Fibroblast of villous mesenchyme (primary cell): ENCODE measurements at regions not wholly inside any gene's neighbourhood (a gene's known extent, or its start where the extent isn't known, plus 50 kb on each side); places are given as distances from the start of the nearest gene placed in this dataset.

Experiments
- DNase-seq: peaks from one replicate; pipeline ENCODE4 v3.0.0-alpha.2; 2010; ENCODE audit warnings: low read depth
- H3K4me3 ChIP-seq: 2 replicates; pipeline ENCODE4 v1.5.1; 2011; ENCODE audit warnings: low read depth, mild to moderate bottlenecking, low read length
- TF ChIP-seq, protein P1 (sequence below): IDR thresholded peaks from 2 replicates; pipeline ENCODE4 v1.5.1; 2012; ENCODE audit warnings: low read depth, mild to moderate bottlenecking, low read length; ENCODE audit not compliant: insufficient read depth

DNA sequence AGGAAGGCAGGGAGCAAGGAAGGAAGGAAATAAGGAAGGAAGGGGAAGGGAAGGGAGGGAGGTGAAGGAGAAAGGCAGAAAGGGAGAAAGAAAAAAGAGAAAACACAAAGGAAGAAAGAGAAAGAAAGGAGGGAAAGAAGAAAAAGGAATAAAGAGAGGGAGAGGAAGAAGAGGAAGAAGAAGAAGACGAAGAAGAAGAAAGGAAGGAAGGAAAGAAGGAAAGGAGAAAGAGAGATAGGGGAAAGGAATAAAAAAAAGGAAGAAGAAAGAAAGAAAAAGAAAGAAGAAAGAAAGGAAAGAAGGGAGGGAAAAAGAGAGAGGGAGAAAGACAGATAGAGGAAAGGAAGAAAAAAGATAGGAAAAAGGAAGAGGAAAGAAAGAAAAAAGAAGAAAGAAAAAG lies 128.0 kb downstream of the MXRA5 start:
- no peak overlapping the region for H3K4me3 ChIP-seq
- DNase-seq: no peak
- TF ChIP-seq, protein P1, sequence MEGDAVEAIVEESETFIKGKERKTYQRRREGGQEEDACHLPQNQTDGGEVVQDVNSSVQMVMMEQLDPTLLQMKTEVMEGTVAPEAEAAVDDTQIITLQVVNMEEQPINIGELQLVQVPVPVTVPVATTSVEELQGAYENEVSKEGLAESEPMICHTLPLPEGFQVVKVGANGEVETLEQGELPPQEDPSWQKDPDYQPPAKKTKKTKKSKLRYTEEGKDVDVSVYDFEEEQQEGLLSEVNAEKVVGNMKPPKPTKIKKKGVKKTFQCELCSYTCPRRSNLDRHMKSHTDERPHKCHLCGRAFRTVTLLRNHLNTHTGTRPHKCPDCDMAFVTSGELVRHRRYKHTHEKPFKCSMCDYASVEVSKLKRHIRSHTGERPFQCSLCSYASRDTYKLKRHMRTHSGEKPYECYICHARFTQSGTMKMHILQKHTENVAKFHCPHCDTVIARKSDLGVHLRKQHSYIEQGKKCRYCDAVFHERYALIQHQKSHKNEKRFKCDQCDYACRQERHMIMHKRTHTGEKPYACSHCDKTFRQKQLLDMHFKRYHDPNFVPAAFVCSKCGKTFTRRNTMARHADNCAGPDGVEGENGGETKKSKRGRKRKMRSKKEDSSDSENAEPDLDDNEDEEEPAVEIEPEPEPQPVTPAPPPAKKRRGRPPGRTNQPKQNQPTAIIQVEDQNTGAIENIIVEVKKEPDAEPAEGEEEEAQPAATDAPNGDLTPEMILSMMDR: no peak

DNA sequence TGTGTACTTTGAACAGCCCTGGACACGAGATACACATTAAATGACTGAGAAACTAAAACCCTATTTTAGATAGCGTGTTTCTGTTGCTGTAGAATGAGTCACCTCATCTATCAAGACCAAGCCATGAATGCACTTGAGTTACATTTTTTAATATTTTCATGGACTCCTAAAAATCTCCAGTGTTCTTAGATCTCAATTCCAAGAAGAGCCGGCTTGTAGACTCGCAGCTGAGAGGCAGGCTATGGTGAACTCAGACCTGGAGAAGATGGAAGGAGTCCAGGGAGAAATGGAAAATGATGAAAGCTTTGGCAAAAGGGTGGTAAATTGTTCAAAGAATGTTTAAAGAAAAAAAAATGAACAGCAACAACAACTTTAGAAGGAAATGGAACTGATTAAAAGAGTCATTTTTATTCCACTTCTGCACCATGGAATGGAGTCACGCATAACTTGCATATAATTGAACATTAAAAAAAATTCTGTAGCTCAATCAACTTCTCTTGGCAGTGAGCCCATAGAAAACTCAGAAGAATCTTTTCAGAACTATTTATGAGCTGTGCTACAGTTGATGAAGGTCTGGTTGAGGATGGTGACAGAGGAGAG lies 129.8 kb downstream of the MXRA5 start:
- TF ChIP-seq, protein P1: no peak
- DNase-seq: no peak
- no peak overlapping the region for H3K4me3 ChIP-seq

DNA sequence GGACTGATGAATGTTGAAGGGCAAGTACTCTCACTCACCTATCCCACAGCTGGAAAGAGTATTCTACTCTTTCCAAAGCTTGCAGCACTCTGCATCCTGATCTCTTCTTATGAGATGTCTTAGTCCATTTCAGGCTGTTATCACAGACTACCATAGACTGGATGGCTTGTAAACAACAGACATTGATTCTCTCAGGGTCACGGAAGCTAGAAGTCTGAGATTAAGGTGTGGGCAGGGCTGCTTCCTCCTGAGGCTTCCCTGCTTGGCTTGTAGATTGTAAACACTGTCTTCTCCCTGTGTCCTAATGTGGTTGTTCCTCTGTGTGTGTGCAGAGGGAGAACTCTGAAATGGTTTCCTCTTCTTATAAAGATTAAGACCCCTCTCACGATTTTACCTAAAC lies 131.2 kb downstream of the MXRA5 start:
- no peak overlapping the region for H3K4me3 ChIP-seq
- TF ChIP-seq, protein P1: no peak
- DNase-seq: no peak

DNA sequence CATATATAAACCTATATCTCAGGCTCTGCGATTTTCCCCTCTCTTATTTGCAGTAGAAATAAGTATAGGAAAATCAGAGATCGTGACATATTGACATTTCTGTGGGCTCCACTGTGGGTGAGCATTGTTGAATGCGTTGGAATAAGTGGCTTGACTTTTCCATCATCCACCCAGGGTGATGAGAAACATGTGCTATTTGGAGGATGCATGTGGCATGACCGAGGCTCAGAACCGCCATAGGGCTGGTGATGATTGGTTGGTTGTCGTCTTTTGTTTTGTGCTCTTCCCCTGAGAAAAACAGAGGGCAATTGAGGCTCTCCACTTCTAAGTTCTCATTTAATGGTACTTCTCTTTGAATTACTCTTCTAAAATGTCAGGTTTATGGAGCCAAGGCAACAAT lies 140.1 kb downstream of the MXRA5 start:
- H3K4me3 ChIP-seq: no peak overlapping the region
- TF ChIP-seq, protein P1: no peak
- no peak for DNase-seq

DNA sequence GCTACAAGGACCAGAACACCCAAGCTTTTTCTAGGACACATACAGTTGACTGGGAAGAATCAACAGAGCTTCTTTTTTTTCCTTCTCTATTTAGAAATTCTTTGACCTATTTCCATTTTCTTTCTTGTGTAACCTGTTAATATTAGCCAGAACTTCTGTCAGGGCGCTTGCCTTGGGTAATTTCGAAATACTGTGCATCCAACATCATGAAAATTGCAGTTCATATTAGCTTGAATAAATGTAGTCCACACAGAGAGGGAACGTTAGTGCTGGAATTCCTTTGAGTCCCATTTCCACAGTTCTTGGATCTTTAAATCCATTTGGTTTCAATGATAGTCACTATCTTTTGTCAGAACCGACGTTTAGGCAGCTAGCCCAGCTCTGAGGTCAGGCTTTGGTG lies 141.8 kb downstream of the MXRA5 start:
- no peak overlapping the region for H3K4me3 ChIP-seq
- TF ChIP-seq, protein P1: no peak
- peak; percentile 41 for DNase-seq

DNA sequence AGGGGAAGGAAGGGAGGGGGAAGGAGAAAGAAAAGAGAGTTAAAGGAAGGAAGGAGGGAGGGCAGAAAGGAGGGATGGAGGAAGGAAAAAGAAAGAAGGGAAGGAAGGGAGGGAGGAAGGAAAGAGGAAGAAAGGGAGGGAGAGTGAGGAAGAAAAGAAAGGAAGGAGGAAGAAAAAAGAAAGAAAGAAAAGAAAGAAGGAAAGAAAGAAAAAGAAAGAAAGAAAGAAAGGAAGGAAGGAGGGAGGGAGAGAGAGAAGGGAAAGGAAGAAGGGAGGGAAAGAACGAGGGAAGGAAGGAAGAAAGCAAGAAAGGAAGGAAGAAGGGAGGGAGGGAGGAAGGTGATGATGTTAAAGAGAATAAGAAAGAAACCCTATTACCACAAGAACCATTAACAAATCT lies 150.6 kb downstream of the MXRA5 start:
- no peak overlapping the region for H3K4me3 ChIP-seq
- TF ChIP-seq, protein P1: no peak
- no peak for DNase-seq

DNA sequence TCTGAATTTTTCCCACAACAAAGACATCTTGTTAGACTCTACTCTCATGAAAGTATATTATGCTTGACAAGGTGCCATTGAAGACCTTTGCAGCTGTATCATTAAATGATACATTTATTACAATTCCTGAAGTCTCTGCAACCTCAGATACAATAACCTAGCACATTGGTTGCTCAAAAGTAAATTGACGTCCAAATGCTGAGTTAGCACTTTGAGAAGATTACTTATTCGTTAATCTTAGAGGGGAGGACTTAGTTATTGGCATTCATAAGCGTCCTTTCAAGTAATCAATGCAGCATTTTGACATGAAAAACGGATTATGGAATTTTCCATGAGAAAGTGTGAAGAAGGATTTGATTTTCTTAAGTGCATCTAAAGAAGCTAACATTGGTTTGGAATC lies 151.6 kb downstream of the ARSF start:
- DNase-seq: no peak
- no peak overlapping the region for H3K4me3 ChIP-seq
- TF ChIP-seq, protein P1: no peak
